Activated T-helper 9 cell treated with anti-CD3 and anti-CD28 coated beads, Interleukin-2, amount 50 U/mL, for 16 hours (primary cell): ENCODE measurements at regions not wholly inside any gene's neighbourhood (a gene's known extent, or its start where the extent isn't known, plus 50 kb on each side); places are given as distances from the start of the nearest gene placed in this dataset.

Source experiments
- DNase-seq: peaks from one replicate; pipeline ENCODE4 v3.0.0-alpha.2; 2020; ENCODE audit warnings: low read depth

DNA sequence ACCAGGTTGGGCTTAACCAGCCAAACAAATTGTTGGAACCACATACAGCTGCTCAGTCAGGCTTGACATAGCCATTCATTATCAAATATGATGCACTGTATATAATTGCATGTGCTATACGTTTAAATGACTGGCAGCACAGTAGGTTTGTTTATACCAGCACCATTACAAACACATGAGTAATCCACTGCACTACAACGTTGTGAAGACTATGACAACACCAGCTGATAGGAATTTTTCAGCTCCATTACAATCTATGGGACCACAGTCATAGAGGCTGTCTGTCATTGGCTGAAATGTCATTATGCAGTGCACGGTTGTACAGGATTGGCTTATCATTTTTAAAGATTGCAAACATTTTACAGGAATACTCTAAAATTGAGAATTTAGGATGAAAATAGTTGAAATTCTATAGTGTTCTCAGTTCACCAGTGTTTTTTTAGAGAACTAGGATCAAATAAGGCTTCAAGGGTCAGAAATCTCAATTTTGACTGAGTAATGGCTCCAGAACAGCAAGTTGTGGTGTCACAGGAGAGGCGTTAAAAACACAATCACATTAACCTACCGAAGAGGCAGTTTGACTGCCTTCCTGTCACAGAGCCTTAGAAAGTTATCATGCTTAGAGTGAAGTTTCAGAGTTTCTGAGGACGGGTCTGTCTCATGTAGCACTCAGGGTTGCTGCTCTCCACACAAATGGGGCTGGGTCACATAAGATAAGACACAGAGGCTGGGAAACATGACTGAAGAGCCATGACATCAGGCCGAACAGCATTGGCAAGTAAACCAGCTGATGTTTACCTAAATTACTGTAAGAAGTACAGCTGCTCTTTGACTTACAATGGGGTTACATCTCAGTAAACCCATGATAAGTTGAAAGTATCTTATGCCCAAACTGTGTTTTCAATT lies 60.7 kb upstream of the SMLR1 start:
- DNase-seq, result no peak

DNA sequence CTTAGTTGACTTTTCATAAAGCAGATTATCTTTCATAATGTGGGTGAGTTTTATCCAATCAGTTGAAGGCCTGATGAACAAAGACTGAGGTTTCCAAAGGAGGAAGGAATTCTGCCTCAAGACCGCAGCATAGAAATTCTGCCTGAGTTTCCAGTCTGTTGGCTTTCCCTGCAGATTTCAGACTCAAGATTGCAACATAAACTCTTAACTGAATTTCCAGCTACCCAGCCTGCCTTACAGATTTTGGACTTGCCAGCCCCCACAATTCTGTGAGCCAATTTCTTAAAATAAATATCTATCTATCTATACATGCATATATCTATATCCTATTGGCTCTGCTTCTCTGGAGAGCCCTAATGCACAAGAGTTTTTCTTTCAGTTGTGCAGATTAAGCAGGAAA lies 57.3 kb upstream of the SMLR1 start:
- no peak for DNase-seq

DNA sequence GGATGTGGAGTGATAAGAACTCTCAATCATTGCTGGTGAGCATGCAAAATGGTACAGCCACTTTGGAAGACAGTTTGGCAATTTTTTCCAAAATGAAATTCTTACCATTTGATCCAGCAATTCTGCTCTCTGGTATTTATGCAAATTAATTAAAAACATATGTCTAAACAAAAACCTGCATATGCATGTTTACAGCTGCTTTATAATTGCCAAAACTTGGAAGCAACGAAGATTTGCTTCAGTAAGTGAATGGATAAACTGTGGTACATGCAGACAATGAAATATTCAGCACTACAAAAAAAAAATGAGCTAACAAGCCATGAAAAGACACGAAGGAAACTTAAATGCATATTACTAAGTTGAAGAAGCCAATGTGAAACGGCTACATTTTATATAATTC lies 55.5 kb upstream of the SMLR1 start:
- no peak for DNase-seq

DNA sequence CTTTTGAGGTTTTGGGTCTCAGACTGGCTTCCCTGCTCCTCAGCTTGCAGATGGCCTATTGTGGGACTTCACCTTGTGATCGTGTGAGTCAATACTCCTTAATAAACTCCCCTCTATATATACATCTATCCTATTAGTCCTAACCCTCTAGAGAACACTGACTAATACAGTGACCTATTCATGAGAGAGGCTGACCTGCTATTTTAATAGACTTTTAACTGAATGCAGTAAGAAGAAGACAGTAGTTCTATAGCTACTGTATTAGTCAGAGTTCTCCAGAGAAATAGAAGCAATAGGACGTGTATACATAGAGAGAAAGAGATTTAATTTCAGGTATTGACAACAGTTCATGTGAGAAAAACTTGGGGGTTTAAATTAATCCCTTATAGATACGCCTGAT lies 53.3 kb upstream of the SMLR1 start:
- no peak for DNase-seq

DNA sequence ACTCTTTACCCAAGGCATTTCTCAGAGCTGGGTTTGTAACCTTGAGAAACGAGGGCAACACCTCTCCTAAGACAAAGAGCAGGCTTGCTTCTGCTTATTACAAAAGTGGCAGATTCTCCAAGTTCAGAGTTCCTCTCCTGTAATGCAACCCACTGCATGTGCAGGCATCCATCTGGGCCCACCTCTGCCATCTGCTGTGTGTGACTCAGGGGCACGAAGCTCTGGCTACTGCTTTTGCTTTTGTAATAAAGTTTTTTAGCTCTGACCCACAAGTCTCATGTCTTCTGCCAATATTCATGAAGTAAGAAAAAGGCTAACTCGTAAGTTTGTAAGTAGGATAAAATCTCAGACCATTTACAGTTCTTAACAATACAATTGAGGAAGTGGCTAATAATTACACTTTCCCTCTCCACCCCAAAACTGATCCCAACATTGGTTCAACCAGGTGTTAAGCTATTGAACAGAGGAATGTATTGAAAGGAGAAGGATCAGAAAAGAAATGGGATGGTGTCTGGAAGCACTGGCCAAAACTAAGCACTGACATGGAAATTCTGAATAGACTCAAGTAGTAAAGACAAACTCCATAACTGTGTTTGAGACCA lies 51.7 kb upstream of the SMLR1 start:
- no peak for DNase-seq

DNA sequence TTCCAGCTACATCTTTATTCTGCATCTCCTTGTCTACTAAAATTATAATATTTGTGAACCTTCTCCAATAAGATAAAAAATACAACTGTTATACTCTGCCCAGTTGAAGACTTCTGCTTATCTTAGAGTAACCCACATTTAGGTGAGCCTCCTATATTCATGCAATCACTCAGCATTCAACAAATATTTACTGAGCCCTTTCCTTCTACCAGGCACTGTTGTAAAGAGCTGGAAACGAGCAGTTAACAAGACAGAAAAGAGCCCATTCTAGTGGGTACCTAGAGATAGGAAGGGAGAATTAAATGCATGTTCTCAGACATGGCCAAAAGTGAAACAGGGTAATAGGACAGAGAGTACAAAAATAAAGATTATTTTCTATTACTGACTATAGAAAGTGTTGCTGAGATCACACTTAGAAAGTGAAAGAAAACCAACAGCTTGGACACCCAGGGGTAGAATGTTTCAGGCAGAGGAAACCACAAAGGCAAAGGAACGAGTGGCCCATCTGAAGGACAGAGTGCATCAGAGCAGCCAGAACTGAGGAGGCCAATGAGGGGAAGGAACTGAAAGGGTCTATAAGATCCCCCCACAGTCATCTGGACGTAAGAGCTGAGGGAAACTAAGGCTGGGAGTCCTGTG lies 50.8 kb upstream of the SMLR1 start:
- no peak for DNase-seq
